GM21529 (cell line): ENCODE measurements at regions not wholly inside any gene's neighbourhood (a gene's known extent, or its start where the extent isn't known, plus 50 kb on each side); places are given as distances from the start of the nearest gene placed in this dataset.

Experiments used
- ATAC-seq: cut with Tn5 transposase; IDR thresholded peaks from one replicate; pipeline ENCODE4 v1.9.1; 2021; ENCODE audit not compliant: unreplicated experiment

DNA sequence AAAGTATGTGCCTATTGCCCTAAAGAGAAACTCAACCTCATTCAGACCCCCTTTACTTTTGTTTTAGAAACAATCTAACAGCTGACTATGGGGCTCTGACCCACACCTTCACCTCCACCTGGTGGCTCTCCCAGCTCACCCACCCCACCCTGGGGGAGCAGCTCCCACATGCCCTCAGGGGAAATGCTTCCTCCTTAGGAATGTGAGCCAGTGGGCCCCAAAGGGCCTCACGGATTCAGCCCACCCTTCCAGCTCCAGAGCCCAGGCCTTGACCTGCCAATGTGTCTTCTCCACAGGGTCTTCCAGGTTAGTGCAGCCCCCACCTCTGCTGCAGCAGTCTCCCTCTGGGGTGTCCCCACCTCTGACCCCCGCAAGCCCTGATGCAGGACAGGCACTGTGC is 680.1 kb upstream of the RAB6C start:
- no peak for ATAC-seq

DNA sequence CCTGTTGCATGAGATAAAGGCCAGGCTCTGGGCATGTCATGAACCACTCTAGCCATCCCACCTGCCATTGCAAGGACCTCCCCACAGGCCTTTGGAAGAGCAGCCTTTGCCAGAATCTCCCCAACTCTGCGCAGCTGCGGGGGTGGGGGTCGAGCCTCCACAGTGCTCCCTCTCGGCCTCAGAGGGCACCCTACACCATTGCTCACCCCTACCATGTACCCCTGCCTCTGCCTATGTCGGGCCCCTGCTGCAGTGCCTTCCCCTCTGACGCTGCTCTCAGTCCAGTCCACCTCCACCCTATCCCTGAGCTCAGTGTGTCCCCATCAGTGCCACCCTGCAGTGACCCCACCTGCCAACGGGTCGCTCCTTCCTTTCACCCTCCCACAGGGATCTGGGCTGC is 679.7 kb upstream of the RAB6C start:
- no peak for ATAC-seq

DNA sequence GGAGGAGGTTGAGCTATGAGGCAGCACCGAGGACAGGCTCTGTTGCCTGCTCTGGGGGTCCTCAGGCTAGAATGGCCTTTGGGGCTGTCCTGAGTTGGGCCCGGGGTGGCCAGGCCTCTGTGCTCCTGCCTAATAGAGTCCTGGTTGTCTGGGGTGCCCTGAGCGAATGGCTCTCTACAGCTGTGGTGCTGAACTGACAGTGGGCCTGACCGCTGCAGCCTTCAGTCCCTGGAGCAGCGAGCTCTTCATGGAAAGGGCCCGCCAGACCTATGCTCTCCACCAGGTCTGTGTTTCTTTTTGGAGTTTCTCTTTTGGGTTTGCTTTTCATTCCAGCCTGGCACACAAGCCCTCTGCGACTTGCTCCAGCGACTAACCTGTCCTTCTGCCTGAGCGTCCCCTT is 679.0 kb upstream of the RAB6C start:
- ATAC-seq: no peak

DNA sequence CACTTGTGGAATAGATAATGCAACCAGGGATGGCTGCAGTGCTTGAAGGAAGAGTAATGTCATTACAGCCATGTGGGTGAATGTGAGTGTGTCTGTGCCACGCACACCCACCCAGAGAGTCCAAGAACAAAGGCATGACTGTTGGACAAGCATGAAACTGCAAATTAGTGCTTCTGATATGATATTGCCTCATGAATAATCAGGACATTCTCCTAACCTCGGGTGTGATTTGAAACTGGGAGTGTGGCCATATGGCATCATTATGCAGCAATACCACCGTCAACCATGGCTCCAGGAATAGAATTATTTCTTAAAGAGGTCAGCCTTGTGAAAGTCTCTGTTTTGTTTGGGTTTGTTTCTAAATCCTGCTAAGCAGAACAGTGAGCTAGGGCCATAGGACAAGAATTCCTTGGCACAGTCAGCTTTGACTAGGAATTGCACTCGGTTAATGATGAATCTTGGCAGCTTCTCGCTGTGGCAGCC is 678.0 kb upstream of the RAB6C start:
- ATAC-seq: no peak

DNA sequence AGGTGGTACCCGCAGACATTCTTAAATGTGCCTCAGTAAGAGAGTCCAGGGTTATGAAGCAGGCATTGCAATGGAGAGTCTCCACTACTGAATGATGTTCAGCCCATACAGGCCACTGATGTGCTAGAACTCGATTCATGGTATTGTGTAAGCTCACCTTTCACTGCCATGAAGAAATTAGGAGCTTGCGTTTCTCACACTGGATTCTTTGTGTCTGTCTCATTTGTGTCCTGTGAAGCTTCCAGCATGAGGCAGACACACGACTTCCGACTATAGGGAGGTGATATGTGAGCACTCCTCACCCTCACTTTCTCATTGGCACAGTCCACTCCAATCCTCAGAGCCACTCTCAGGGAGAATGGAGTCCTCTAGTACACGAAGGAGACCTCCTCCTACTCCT is 677.4 kb upstream of the RAB6C start:
- no peak for ATAC-seq

DNA sequence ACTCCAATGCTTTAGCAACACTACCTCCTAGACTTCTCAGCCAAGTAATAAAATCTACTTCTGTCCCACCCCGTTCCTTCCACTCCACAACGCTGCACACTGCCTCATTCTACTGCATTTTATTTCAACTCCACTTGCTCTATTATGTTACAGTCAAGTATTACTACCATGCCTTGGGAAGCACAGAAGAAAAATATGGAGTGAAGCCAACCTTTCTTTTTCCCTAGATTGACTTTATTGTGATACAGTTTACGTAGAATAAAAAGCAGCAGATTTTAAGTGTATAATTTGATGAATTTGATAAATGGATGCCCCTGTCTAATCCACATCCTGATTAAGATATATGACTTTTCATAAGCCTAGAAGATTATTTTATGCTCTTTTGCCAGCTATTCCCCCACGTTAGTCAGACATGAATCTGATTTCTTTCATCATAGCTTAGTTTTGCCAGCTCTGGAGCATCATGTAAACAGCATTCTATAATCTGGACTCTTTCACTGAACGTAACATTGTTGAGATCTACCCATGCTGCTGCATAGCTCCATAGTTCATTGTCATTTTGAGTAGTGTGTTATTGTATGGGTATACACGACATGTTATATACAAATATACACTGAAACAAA is 676.8 kb upstream of the RAB6C start:
- no peak for ATAC-seq

DNA sequence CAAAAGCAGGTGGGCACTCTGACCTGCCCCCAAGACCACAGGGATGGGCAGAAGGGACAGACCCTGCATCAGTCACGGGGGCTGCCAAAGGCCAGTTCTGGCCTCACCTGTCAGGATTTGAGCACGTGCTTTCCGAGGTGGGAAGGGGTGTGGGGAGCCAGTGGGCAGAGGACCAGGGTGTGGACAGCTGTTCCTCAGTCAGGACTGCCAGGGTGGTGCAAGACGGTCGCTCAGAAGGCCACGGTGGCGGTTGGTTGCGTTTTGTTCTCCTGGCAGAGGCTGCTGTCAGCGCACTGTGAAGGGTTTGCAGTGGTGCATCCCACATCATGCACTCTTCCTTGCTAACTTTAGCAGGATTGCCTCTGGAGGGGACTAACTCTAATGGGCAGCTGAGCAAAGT is 665.3 kb upstream of the RAB6C start:
- ATAC-seq: no peak

DNA sequence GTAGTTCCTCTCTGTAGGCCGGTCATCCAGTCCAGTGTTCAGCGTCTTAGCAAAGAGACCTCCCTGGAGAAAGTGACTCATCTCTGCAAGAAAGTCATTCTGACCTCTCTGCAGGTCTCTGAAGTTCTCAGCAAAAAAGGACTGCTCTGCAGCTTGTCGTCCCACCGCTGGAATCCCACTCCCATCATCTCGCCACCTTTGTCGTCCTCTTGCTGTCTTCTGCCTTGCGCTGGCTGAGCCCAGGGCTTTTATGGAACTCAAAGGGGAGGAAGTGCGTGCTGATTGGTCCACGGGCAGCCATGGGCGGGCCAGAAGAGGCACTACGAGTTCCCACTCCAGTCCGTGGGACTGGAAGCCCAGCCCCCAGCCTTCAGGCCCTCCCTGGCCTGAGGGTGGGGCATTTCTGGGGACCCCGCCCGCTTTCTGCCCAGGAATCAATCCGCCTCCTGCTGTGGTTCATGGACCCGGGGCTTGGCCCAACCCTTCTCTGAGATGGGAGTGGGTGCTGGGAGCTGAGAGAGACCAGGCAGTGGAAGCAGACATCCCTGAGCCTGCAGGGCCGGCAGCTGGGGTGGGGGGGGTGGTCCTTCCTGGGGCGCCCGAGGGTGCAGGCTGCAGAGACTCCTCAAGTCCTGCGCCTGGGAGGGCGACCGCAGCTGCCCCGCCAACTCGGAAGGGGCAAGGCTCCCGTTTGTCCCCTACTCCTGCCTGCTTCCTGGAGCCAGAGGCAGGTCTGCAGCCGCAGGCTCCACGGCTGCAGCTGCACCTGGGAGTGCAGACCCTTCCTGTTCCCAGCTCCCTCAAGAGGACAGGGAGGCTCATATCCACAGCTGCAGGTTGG is 660.7 kb upstream of the RAB6C start:
- ATAC-seq: no peak

DNA sequence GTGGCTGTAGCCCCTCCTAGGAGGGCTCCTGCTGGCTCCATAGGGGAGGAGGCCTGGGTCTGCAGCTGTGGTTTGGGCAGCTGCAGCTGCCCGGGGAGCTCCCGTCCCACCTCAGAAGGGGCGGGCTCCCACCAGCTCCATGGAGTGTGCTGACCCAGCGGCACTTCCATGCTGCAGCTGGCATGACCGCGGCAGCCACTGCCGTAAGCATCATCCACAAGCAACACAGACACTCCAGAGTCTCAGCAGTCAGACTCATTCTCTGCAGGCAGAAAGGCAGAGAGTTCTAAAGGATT is 660.1 kb upstream of the RAB6C start:
- no peak for ATAC-seq

DNA sequence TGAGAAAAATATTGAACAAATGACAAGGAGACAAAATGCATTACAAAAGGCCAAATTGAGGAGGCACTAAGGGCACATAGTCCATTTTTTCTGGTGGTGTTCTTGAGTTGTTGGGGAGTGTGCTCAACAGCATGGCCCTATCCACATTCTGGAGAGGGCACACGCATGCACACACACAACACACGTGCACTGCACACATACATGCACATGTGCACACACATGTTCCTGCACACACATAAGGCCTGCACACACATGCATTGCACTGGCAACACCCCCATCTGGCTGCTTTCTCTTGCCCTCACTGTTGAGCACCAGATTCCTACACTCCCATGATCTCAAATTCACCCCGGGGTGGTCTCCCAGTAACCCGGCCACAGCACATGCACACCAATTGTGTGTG is 659.2 kb upstream of the RAB6C start:
- no peak for ATAC-seq

DNA sequence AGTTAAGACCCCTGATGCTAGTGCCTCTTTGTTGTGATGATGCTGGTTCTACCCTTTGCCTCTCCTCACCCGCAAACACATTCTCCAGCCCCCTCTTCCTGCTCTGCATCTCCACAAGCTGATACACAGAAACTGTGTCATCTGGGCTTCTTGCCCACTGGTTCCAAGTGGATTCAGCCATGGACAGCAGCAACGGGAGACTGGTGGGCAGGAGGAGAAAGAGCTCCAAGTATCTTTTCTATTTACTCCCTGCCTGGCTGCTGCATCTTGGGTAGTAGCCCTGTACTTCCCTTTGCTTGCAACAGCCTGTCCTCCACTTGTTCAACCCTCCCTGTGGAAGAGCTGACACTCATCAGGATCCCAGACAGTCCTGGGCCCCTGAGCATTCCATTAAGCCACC is 655.1 kb upstream of the RAB6C start:
- ATAC-seq: no peak

DNA sequence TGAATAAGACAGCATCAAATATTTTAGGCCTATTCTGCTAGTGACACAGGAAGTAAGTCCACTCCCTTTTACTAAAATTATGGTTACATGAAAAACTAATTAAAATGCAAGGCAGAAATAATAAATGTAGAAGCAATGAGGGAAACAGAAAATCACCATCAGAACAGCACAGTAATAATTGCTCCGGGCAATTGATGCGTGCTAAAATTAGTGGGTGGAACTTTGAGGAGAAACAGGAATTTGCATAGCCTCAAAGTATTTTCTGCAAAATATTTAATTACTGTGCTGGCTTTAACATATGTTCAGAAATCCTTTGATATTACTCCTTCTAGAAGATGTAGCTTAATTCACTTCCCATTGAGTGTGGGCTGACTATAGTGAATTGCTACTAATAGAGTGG is 654.3 kb upstream of the RAB6C start:
- ATAC-seq: no peak

DNA sequence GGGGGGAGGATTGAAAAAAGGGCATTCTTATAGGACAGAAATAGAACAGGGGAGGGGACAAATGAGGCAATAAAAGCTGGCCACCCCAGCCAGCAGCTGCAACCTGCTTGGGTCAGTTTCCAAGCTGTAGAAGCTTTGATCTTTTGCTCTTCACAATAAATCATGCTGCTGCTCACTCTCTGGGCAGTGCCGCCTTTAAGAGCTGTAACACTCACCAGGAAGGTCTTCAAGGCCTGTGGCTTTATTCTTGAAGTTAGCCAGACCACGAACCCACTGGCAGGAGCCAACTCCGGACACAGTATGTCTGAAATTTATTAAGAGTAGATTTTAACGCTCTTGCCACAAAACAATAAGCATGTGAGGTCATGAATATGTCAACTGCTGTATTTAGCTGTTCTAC is 649.9 kb upstream of the RAB6C start:
- ATAC-seq: no peak

DNA sequence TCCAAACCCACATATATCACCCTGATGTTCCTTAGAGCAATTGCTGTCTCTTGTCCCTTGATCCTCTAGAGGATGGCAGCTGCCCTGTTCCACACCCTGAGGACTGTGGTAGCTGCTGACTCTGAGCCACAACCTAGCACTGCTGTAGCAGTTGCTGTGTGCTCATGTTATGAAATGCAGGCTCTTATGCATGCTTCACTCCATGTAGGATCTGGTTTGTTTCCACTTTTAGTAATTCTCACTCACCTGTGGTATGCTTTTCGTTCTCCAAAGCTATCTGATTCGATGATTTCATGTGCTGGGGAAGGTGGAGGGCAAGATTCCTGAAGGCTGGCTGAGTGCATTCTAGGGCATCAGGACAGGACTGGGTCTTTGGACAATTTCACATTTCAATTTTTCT is 649.0 kb upstream of the RAB6C start:
- no peak for ATAC-seq

DNA sequence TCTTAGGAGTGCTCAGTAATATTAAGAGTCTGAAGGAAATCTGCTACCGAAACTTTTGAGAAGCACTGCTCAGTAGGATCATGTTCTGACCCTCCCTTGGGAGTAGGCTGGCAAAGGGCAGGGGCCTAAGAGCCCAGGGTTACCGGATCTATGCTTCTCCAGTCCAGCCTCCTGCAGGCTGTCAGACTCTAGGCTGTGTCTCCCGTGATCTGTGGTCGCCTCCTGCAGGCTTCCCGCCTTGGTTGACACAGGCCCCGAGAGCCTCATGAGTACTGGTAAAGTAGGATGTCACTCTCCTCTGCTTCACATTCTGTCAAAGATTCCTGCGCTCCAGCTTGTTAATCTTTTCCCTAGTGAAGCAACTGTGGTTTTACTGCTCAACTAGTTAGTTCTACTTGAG is 647.8 kb upstream of the RAB6C start:
- no peak for ATAC-seq

DNA sequence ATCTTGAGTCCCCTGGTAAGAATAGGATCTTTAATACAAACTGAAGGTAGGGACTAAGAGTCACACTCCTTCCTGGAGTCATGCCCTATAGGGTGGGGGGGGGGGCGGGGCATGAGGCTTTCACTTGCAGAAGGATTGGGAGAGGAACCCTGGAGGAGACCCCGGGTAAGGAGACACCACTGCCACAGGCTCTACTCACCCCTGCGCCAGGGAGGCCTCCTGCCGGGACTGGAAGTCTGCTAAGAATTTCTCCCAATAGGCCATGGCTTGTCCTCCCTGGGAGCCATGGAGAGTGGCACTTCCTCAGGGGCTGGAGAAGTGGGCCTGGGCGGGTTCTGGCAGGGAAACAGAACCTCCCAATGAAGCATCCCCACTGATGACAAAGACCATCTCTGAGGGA is 645.3 kb upstream of the RAB6C start:
- no peak for ATAC-seq

DNA sequence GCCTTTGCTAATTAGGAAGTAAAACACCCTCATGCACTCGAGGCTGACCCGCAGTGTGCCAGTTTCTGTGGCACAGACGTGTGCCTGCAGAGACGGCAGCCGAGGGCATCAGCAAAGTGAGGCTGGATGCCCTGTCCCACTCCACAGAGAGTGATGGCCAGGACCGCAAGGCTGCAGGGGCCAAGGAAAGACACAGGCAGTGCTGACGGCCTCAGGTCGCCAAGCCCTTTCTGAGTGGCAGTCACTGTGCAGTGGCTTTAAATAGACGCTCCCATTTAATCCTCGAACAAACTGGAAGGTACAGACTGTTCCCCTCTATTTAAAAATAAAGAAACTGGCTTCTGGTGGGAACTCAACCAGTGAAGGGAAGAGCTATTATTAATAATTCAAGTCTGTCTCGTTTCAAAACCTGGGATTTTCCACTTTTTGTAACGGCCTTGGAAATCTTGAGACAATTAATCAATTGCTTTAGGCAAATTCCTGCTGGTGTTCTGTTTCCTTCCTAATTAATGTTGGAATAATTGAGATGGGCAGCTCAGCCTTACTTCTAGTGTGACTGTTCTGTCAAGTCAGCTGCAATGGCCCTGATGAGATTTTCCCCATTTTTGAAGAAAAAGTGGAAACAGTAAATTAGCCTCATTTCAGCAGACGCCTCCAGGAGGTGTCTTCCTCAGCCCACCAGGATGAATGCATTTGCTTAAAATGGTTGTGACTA is 644.6 kb upstream of the RAB6C start:
- no peak for ATAC-seq

DNA sequence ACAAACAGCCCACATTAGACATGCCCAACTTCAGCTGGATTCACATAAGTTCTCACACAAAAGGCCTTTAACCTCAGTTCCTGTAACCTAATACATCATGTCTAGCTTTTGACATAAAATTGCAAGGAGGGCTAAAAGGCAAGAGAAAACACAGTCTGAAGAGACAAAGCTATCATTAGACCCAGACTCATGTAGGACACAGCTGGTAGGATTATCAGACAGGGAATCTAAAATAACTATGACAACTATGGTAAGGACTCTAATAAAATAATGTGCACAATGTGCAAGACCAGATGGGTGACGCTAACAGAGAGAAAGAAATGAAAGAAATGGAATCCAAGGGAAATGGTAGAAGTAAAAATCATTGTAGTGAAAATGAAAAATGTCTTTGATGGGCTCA is 643.2 kb upstream of the RAB6C start:
- no peak for ATAC-seq

DNA sequence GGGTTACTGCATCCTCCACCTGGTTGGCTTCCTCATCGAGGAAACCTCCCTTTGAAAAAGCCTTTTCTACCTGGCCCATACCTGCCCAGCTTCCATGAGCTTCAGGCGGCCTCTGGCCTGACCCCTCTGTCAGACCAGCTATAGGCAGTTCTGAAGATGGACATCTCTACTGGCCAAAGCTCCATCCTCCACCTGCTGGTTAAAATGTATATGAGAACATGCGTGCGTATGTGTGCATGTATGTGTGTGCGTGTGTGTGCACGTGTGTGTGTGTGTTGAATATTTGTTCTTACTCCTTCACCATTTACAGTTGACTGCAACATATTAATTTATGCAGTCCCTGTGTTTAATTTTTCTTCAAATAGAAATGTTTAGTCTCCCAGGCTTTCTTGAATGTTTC is 642.4 kb upstream of the RAB6C start:
- no peak for ATAC-seq

DNA sequence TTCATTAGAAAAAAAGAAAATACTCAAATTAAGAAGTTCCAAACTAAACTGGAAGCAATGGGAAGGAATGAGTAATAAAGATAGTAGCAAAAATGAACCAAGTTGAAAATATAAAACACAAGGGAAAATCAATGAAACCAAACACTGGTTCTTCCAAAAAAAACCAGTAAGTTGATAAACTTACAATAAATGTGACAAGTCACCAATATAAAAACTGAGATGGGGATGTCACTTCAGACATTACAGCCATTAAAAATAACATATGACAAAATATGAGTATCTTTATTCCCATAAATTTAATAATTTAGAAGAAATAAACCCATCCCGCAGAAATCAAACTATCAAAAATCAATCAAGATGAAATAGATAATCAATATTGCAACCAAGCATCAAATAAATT is 633.9 kb upstream of the RAB6C start:
- no peak for ATAC-seq

DNA sequence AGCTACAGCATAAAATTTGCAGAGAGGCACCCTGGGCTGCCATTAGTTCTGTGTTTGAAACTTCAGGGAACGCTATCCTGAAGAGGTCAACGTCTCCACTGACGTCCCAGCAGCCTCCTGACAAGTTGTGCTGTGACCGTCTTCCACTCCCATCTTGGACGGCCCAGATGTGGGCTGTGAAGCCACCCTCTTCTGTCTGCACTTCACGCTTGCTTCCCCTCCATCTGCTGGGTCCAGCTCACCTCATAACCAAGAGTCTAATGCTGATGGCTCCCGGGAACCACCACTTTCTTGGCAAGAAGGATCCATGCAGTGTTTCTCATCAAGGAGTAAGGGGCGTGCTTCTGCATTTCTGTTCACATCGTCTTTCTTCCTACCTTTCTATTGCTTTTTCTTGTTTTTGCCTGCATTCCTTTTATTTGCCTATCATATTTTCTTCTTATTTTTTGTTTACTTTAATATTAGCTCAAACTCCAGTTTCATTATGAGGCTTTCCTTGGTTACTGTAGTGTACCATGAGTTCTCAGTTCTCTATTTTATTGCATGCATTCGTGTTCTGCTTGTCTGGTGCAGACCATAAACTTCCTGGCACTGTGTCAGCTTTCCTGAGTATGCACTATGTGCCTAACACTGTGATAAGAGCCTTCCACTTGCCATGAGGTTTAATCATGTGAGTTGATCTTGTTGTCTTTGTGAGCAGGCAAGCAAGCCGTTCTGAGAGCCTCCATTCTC is 631.8 kb upstream of the RAB6C start:
- peak; percentile 100 for ATAC-seq

DNA sequence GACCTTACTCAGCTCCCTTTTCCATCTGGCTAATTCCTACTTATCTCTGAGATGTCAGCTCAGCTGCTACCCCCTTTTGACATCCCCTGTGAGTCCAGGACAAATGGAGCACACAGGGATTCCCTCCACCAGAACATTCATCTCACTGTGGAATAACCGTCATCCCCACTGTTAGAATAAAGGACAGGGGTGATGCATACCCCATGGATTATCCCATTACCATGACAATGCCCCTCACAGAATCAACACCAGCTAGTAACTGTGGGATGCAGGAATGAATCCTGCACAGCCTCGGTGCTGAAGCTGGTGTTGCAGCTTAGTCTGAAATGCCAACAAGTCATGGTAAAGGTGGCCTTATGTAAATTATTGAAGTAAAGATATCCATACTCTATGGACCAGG is 624.8 kb upstream of the RAB6C start:
- no peak for ATAC-seq
